ENCODE measurements at regions not wholly inside any gene's neighbourhood (a gene's known extent, or its start where the extent isn't known, plus 50 kb on each side); places are given as distances from the start of the nearest gene placed in this dataset.

DNA sequence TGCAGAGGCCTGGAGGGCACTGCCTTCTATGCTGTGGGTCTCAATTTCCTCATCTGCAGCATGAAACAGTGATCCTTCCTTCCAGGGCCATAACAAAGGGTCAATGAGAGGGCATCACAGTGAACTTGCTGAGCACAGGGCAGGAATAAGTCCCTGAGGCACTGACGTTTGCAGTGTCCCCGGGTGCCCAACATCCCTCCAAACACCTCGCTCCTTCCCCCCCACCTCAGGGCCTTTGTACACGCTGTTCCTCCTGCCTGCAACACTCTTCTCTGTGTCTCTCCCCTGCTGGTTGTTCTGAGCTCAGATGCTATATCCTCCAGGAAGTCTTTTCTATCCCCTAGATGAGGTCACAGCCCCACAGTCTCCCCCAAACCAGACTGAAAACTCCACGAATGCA is 59.7 kb upstream of the TCF20 start:
- DNase-seq, result no peak

- DNase-seq, result no peak
These were observed 59.1 kb upstream of the TCF20 start for GRCh38 chr22:42329504-42329903.

DNA sequence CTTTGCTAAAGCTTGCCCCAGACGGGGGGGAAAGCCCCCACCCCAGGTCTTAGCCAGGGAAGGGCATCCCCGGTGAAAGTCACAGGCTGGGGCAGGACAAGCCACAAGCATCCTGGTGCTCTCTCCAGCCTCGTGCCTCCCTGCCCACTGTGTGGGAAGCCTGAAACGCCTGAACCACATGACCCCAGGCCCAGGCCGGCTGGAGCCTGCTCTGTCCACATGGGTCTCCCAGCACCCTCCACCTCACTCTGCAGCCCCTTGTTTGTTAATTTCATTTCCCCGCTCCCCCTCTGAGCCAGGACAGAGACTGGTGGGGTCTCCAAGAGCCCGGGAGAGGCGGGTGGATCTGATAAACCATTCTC is 58.3 kb upstream of the TCF20 start:
- DNase-seq, result no peak

DNA sequence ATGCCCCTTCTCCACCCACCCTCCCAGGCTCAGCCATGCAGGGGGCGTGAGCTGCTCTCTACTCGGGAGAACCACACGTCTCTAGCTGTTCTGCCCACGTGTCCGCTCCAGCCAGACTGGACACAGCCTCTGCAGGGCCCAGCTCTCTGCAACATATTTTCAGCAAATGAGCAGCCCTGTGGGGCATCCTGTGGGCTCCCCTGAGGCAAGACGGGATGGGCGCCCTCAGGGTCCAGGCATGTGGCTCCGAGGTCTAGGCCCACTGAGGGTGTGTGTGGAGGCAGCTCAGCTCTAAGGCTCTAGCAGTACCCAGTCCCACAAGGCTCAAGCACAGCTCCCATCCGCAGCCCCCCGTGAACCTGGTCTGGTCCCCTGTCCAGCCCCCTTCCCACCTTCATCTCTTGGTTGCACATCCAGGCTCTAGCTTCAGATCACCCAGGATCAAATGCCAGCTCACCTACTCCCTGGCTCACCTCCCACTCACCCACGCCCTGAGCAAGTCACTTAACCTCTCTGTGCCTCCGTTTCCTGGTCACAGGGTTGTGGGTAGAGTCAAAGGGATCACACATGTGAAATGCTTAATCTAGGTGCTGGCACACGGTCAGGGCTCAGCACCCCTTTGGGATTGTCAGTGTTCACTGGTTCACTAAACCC is 57.8 kb upstream of the TCF20 start:
- no peak for DNase-seq

- no peak for DNase-seq
These were observed 57.1 kb upstream of the TCF20 start for GRCh38 chr22:42327462-42328129.

GRCh38 chr22:42326801-42327200 is 56.3 kb upstream of the TCF20 start:
- no peak for DNase-seq

- no peak for DNase-seq
These were observed 55.8 kb upstream of the TCF20 start for GRCh38 chr22:42326301-42326700.

DNA sequence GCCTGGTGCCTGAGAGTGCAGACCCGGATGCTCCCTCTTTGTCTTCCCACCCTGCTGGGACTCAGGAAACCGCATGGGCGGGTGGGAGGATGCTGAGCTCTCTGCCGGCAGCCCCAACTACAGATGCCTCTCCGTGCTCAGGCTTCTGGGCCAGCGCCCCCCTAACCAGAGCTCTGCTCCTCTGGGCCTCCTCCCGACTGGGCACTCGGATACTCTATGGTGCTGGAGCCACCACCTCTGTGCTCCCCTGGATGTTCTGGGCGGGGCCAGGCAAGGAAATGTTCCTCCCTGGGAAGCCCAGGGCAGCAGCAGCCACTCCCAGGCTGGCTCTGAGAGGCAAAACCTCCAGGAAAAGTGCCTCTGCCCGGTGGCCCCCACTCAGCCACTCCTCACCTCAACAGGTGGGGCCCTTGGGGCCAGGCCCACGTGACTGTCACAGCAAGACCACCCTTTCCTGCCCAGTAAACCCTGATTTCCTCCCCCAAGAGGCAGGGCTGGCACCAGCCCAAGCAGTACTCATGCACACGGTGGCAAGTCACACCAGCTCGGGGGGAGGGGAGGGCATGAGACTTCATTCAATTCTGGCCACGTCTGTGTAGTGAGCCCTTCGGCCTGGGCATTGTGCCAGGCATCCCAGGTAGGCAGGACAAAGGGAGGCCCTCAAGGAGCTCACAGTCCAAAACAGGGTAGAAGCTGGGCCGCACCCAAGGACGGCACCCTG is 54.7 kb upstream of the TCF20 start:
- DNase-seq, result peak; percentile 93

GRCh38 chr22:42324566-42324965 is 54.1 kb upstream of the TCF20 start:
- DNase-seq, result no peak

DNA sequence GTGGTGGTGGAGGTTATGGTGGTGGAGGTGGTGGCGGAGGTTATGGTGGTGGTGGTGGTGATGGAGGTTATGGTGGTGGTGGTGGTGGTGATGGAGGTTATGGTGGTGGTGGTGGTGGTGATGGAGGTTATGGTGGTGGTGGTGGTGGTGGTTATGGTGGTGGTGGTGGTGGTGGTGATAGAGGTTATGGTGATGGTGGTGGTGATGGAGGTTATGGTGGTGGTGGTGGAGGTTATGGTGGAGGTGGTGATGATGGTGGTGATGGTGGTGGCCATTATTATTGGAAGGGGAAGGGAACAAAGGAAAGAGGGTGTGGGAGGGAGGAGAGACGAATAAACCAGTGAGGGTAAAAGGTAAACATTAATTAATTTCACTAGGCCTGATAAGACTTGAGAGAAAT is 53.5 kb upstream of the TCF20 start:
- no peak for DNase-seq

DNA sequence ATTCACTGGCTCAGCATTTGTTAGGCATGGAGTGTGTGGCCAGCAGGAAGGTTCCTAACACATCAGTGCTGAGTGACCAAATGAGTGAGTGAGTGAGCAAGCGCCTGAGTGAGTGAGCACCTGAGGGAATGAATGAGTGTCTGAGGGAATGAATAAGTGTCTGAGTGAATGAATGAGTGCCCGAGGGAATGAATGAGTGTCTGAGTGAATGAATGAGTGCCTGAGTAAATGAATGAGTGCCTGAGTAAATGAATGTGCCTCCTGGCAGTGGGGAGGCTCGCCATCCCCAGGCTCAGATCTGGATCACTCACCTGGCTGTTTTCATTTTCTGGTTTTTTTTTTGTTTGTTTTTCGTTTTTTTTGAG is 52.1 kb upstream of the TCF20 start:
- no peak for DNase-seq

DNA sequence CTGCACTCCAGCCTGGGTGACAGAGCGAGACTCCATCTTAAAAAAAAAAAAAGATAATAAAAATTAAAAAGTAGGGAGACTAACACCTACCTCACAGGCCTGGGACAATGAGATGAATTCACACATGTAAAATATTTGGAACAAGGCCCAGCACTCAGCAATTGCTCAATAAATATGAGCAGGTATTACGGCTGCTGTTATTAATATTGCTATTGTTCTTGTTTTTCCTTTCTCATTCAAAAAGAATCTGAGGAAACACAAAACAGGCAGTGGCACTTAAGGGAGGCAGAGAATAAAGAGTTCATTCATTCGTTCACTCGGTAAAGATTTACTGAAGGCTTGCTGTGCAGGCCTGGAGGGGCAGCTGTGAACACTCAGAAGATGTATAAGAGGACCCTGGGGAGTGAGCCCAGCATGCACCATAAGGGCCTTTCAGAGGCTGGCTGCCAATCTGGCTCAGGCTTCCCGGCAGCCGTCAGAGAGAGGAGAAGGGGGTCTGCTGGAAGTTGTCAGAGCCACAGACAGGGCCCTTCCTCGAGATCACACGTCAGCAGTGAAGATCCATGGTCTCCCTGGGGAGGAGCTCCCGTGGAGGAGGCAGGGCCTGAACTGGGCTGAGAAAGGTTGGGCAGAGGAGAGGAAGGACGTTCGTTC is 51.6 kb upstream of the TCF20 start:
- DNase-seq, result peak; percentile 85

DNA sequence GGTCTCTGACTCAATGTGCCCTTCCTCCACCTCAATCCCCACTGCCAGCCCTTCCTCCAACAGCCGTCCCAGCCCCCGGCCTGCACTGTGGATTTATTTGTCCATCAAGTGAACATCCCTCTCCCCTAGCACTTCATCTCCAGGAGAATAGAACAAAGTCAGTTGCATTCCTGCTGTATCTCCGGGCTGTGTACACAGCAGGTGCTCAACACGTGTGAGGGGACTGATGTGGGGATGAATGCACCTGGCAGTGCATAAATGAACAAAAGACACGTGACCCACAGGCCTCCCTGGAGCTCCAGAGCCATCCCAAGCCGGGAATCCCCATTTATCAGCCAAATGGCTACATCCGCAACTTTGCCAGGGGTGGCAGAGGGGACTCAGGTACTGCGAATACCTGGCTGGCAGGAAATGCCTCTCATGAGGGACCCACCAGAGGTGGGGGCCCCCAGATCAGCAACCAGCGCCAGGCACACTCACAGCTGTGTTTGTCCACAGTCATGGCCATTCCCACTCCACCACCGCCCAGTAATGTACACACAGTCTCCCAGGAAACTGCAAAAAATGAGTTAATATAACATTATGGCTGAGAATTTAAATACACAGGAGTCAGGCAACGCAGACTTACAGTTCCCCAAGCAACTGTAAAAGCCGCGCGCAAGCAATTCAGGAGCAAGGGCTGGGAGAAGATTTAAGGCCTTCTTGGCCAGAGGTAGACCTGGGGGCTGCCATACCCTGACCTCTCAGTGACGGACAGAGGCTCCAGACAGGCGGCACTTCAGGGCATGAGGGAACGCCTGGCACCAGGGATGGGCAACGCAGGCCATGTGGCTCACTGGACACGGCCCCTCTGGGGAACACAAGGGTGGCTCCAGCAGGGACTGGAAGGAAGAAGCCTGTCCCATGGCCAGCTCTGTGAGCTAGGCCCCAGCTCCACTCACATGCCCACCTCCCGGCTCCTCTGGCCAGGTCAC is 50.3 kb upstream of the TCF20 start:
- peak; percentile 57 for DNase-seq
